Aorta (tissue), 5 donors: ENCODE measurements at regions not wholly inside any gene's neighbourhood (a gene's known extent, or its start where the extent isn't known, plus 50 kb on each side); places are given as distances from the start of the nearest gene placed in this dataset.

Experiments
- ATAC-seq: fragments of 200-7000 bp; cut with Tn5 transposase; one replicate; pipeline ENCODE4 v1.9.1; 2022; ENCODE audit warnings: moderate library complexity; ENCODE audit not compliant: low FRiP score
- DNase-seq, 2 donors: peaks; one replicate each; pipeline ENCODE4 v3.0.0-alpha.2; 2020
- H3K27ac ChIP-seq, 2 donors: one replicate each; pipeline ENCODE4 v1.5.1; 2013; ENCODE audit warnings: low read length in 2 of 2, mild to moderate bottlenecking in 2 of 2, moderate library complexity in 2 of 2, control low read depth in 1 of 2, inconsistent platforms in 1 of 2, low read depth in 1 of 2
- H3K27me3 ChIP-seq, 2 donors: one replicate each; pipeline ENCODE4 v1.6.1; 2013; ENCODE audit warnings: control low read depth in 1 of 2, low read length in 1 of 2, mild to moderate bottlenecking in 1 of 2, moderate library complexity in 1 of 2; ENCODE audit not compliant: insufficient read depth in 2 of 2, control insufficient read depth in 1 of 2
- H3K36me3 ChIP-seq, 2 donors: one replicate each; pipeline ENCODE4 v1.6.1; 2013; ENCODE audit warnings: control low read depth in 1 of 2, low read length in 1 of 2, mild to moderate bottlenecking in 1 of 2; ENCODE audit not compliant: insufficient read depth in 2 of 2, control insufficient read depth in 1 of 2
- H3K4me1 ChIP-seq, 2 donors: one replicate each; pipeline ENCODE4 v1.6.1; 2013; ENCODE audit warnings: low read length in 2 of 2, control low read depth in 1 of 2, mild to moderate bottlenecking in 1 of 2, moderate library complexity in 1 of 2; ENCODE audit not compliant: insufficient read depth in 2 of 2, control insufficient read depth in 1 of 2
- H3K4me3 ChIP-seq, 2 donors: one replicate each; pipeline ENCODE4 v1.5.1; 2013; ENCODE audit warnings: low read length in 2 of 2, control low read depth in 1 of 2, mild to moderate bottlenecking in 1 of 2
- H3K9me3 ChIP-seq: one replicate; pipeline ENCODE4 v1.6.1; 2013; ENCODE audit warnings: mild to moderate bottlenecking, low read length; ENCODE audit not compliant: control insufficient read depth
- WGBS, 2 donors: extraction: QIAGEN DNeasy Blood & Tissue Kit; methylation state at CpG; one replicate each; pipeline ENCODE4 v1.1.7; 2013; 5-methylcytosine and 5-hydroxymethylcytosine counted together
- intact Hi-C, 2 donors: fragments of 100-400 bp; cut with DNase I; formaldehyde crosslinking; loops; one replicate each; pipeline versions ENCODE4 v1.14.2 to v1.15.0; 2022
- donor health status: healthy with polysubstance abuse.
- donor health status: Bipolar disorder and iron deficiency.
- donor health status: DM: no; HTN: no; CAD: no.
- donor health status: DM: no; HTN: no; CAD: no.
- donor health status: DM: yes; HTN: yes; CAD: no.

GRCh38 chr22:35195226-35195625 is 62.1 kb upstream of the HMGXB4 start:
- H3K27me3 ChIP-seq, result no peaks in the 10 kb centered on the region
- H3K9me3 ChIP-seq, result no peaks in the 10 kb centered on the region
- ATAC-seq (no peak), DNase-seq (no peak)
- no peaks in the 10 kb centered on the region for H3K4me1 ChIP-seq
- WGBS, 2 donors, result 80 to 83% methylated on average over 15 of the region's 15 CpGs
- H3K36me3 ChIP-seq, result no peaks in the 10 kb centered on the region
- intact Hi-C loops, result no loop called here
- no peak overlapping the region for H3K4me3 ChIP-seq
- H3K27ac ChIP-seq, result no peak overlapping the region

GRCh38 chr22:35195821-35196220 is 61.5 kb upstream of the HMGXB4 start:
- intact Hi-C loops, result no loop called here
- no peaks in the 10 kb centered on the region for H3K4me1 ChIP-seq
- no peak overlapping the region for H3K27ac ChIP-seq
- no peak overlapping the region for H3K4me3 ChIP-seq
- no peaks in the 10 kb centered on the region for H3K9me3 ChIP-seq
- DNase-seq (no peak), ATAC-seq (no peak)
- WGBS, 2 donors, result 35 to 69% methylated on average over 4 of the region's 4 CpGs
- H3K27me3 ChIP-seq, result no peaks in the 10 kb centered on the region
- no peaks in the 10 kb centered on the region for H3K36me3 ChIP-seq

- ATAC-seq (no peak), DNase-seq (no peak)
- Histone ChIP-seq H3K4me3 (no peak overlapping the region), H3K36me3 (no peaks in the 10 kb centered on the region), H3K4me1 (no peaks in the 10 kb centered on the region), H3K9me3 (no peaks in the 10 kb centered on the region), H3K27me3 (no peaks in the 10 kb centered on the region), H3K27ac (no peak overlapping the region)
- 78 to 82% methylated on average over 4 of the region's 4 CpGs for WGBS, 2 donors
- intact Hi-C loops, result no loop called here
These were observed 60.2 kb upstream of the HMGXB4 start for GRCh38 chr22:35197071-35197470.

- ATAC-seq (no peak), DNase-seq (no peak)
- Histone ChIP-seq H3K4me3 (no peak overlapping the region), H3K36me3 (no peaks in the 10 kb centered on the region), H3K9me3 (no peaks in the 10 kb centered on the region), H3K27ac (no peak overlapping the region), H3K27me3 (no peaks in the 10 kb centered on the region), H3K4me1 (no peaks in the 10 kb centered on the region)
- 44 to 45% methylated on average over 3 of the region's 3 CpGs for WGBS, 2 donors
- intact Hi-C loops, result no loop called here
These were observed 59.4 kb upstream of the HMGXB4 start for GRCh38 chr22:35197886-35198285.

DNA sequence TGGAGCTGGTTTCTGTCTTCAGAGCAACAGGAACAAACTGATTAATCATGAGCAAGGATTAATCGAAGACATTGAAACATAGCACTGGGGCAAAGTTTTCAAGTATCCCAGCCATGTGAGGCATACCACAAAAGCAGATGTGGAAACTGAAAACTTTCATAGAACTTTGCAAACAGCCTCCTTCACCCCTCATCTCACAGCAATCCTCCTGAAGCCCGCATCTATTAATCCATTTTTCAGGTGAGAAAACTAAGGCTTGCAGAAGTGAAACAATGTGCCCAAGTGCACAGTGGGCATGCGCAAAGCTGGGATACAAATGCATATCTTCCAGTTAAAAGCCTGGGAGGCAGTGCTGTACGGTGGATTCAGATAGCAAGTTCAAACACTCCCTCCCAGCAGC is 58.6 kb upstream of the HMGXB4 start:
- Histone ChIP-seq H3K4me3 (no peak overlapping the region), H3K27ac (no peak overlapping the region), H3K4me1 (no peaks in the 10 kb centered on the region), H3K27me3 (no peaks in the 10 kb centered on the region), H3K36me3 (no peaks in the 10 kb centered on the region), H3K9me3 (no peaks in the 10 kb centered on the region)
- no peak for ATAC-seq
- WGBS, 2 donors, result 58 to 68% methylated on average over 4 of the region's 4 CpGs
- intact Hi-C loops, result no loop called here
- DNase-seq, result no peak

- Histone ChIP-seq H3K9me3 (no peaks in the 10 kb centered on the region), H3K27me3 (no peaks in the 10 kb centered on the region), H3K27ac (no peak overlapping the region), H3K4me3 (no peak overlapping the region), H3K36me3 (no peaks in the 10 kb centered on the region), H3K4me1 (no peaks in the 10 kb centered on the region)
- intact Hi-C loops, result no loop called here
- DNase-seq, result no peak
- no peak for ATAC-seq
These were observed 54.9 kb upstream of the HMGXB4 start for GRCh38 chr22:35202376-35202775.

DNA sequence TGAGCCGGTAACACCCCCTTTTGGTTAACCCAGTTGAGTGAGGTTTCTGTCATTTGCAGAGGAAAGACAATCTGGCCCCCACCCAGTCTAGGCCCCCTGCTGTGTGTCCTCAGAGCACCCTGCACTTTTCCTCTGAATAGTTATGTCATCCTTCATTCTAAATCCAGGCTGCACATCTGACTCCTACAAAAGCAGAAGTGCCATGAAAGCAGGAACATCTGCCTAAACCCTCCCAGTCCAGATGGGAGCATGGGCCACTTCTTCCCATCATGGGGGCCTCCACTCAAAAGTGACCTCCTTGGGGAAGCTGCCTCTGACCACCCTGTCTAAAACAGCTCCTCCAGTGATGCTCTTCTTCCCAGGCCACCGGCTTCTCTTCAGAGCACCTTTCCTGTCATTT is 53.7 kb upstream of the HMGXB4 start:
- Histone ChIP-seq H3K4me1 (no peaks in the 10 kb centered on the region), H3K27me3 (no peaks in the 10 kb centered on the region), H3K36me3 (no peaks in the 10 kb centered on the region), H3K27ac (no peak overlapping the region), H3K9me3 (no peaks in the 10 kb centered on the region), H3K4me3 (no peak overlapping the region)
- WGBS, 2 donors, result 89% methylated on average over 2 of the region's 2 CpGs
- DNase-seq (no peak), ATAC-seq (no peak)
- intact Hi-C loops, result no loop called here

DNA sequence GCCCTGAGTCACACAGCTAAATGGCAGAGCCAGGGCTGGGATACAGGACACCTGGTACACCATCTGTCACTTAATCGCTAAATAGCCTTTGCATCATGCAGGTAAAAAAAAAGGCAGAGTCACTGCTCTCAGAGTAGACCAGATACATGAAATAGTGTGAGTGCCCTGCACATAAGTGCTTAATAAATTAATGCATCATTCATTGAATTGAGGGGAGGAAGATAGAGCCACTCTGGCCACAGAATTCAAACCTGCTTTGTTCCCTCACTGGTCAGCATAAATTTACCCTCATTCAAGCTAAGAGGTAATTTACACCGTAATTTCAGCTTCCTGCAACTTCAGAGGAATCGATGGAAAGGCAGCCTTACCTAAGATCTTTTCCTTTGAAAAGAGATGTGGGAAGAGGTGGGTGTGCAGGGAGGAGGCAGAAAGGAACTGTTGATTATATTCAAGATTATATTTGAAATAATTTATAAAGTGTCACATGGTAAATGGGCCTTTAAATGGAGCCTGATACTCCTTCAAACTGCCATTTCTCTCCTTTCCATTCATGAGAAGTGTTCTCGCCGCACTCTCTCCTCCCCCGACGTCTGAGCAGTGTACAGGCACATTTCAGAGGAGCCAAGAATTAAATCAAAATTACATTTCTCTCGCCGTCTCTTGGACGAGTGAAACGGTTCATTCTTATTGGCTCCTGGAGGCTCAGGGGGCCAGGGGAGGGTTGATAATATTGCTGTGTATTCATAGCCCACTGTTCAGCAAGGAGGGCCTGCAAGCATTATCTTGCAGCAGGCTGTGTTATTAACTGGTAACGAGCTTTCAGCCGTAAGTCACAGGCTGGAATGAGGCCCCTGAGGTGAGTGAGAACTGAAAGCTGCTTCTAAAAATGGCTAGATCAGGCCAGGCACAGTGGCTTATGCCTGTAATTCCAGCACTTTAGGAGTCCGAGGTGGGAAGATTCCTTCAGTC is 52.2 kb upstream of the HMGXB4 start:
- Histone ChIP-seq H3K27ac (no peak overlapping the region), H3K27me3 (no peaks in the 10 kb centered on the region), H3K36me3 (no peaks in the 10 kb centered on the region), H3K4me1 (no peaks in the 10 kb centered on the region), H3K4me3 (no peak overlapping the region), H3K9me3 (no peaks in the 10 kb centered on the region)
- DNase-seq (no peak), ATAC-seq (no peak)
- intact Hi-C loops, result no loop called here
- 24 to 33% methylated on average over 14 of the region's 14 CpGs for WGBS, 2 donors

DNA sequence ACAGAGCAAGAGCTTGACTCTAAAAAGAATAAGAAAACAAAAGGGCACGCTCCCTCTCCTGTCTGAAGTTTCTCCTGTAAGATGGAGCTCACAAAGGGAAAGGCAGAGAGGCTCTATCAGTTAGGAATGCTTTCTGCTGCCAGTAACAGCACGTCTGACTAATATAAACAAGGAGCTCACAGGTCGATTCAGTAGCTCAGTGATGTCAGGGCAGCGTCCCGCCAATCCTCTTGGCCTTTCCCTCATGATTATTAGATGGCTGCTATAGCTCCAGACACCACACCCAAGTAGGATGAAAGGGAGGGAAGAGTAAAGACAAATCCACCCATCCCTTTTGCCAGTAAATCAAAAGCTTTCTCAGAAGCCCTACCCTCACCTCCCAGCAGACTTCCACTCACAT is 51.3 kb upstream of the HMGXB4 start:
- Histone ChIP-seq H3K27me3 (no peaks in the 10 kb centered on the region), H3K9me3 (no peaks in the 10 kb centered on the region), H3K4me1 (no peaks in the 10 kb centered on the region), H3K27ac (no peak overlapping the region), H3K4me3 (no peak overlapping the region), H3K36me3 (no peaks in the 10 kb centered on the region)
- intact Hi-C loops, result no loop called here
- DNase-seq (no peak), ATAC-seq (no peak)
- 18% methylated on average over 5 of the region's 5 CpGs for WGBS, 2 donors
